ENCODE measurements at regions not wholly inside any gene's neighbourhood (a gene's known extent, or its start where the extent isn't known, plus 50 kb on each side); places are given as distances from the start of the nearest gene placed in this dataset.

DNA sequence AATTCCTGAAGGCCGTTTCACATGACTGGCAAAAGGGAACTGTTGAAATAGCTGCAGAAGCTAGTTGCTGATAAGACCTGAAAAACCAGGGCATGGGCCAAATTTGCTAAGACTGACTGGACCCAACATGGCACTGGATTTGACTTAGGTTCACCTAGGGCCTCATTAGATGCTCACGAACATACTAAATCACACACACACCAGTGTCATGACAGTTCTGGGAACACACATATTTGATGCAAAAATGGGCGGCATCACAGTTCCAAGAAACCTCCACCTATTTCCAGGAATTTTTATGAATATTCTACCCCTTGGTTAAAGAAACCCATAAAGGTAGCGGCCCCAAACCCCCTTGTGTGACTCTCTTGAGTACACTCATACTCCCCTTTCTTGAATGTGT, 99.6 kb upstream of the OBI1 start:
- H3K9me3 Mint-ChIP-seq = no peaks in the 10 kb centered on the region
- no peak overlapping the region for H3K27ac Mint-ChIP-seq
- no peaks in the 10 kb centered on the region for H3K36me3 Mint-ChIP-seq
- CTCF ChIA-PET = no interaction called here
- no peak for ATAC-seq
- no peak for DNase-seq (ENCODE audit: low spot score)
- H3K27me3 Mint-ChIP-seq (ENCODE audit: low read depth) = no peaks in the 10 kb centered on the region
- H3K4me1 Mint-ChIP-seq = peaks cover 14% of the 10 kb centered on the region
- TF ChIP-seq ZNF396 (CRISPR knock-in tag; IDR thresholded peaks at IDR 0.05; ENCODE audit: borderline replicate concordance) (no peak), ZBTB21 (CRISPR knock-in tag; IDR thresholded peaks at IDR 0.05; ENCODE audit: borderline replicate concordance) (no peak), NR3C1 (CRISPR knock-in tag; conservative IDR thresholded peaks at IDR 0.05; ENCODE audit: low read depth) (no peak)
- TF ChIP-seq, protein P1, sequence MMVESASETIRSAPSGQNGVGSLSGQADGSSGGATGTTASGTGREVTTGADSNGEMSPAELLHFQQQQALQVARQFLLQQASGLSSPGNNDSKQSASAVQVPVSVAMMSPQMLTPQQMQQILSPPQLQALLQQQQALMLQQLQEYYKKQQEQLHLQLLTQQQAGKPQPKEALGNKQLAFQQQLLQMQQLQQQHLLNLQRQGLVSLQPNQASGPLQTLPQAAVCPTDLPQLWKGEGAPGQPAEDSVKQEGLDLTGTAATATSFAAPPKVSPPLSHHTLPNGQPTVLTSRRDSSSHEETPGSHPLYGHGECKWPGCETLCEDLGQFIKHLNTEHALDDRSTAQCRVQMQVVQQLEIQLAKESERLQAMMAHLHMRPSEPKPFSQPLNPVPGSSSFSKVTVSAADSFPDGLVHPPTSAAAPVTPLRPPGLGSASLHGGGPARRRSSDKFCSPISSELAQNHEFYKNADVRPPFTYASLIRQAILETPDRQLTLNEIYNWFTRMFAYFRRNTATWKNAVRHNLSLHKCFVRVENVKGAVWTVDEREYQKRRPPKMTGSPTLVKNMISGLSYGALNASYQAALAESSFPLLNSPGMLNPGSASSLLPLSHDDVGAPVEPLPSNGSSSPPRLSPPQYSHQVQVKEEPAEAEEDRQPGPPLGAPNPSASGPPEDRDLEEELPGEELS (CRISPR knock-in tag; IDR thresholded peaks at IDR 0.05) = no peak
- POLR2A ChIA-PET = no interaction called here
- H3K4me3 Mint-ChIP-seq = no peak overlapping the region

DNA sequence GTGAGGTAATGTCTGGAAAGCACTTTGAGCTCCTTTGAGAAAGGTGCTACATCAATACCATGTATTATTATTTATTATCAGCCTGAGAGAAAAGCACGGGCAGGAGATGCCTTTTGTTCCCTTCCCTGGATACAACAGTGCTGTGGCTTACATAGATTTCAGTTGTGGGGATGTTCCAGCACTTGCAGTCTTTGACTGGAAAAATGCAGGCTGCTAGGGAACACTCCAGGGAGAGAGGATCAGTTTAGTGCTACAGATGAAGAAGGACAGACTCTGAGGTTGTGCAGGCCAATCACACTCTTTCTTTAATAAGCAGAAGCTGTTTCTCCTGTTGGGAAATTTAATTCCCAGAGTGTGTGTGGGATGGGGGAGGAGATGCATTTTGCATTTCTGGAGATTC, 94.5 kb upstream of the OBI1 start:
- POLR2A ChIA-PET = interaction anchor here (1.1 kb wide), 1 partner anchor 9 kb away, joined by 3 read pairs; no protein-coding TSS in a partner anchor
- ATAC-seq = peak; percentile 72

DNA sequence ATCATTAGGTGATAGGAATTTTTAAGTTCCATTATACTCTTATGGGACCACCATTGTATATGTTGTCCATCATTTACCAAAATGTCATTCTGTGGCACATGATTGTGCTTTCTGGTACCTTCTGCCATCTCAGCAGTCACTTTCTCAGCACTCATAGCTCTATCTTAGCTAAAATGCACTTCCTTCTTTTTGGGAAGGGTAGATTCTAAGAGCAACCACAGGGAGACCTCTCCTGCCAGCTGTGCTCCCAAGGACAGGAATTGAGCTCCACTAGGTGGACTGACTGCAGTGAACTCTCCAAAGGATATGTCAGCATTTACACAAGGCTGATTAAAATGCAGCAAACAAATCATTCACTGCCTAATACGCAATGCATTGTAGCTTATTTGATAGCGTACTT, 91.8 kb upstream of the OBI1 start:
- DNase-seq (ENCODE audit: low spot score) = no peak
- Mint-ChIP-seq H3K27ac (no peak overlapping the region), H3K27me3 (ENCODE audit: low read depth) (peaks cover 4% of the 10 kb centered on the region; the same call in 1 of the 2 replicates), H3K9me3 (no peaks in the 10 kb centered on the region), H3K36me3 (no peaks in the 10 kb centered on the region), H3K4me1 (peaks cover 15% of the 10 kb centered on the region), H3K4me3 (no peak overlapping the region)
- ChIA-PET CTCF (interaction anchor here (0.6 to 1.4 kb wide), 5 partner anchors 14 to 181 kb away, joined by 3 to 6 read pairs (median 4); partner anchors contain the start of gene OBI1), POLR2A (no interaction called here)
- peak; percentile 71 for ATAC-seq
- TF ChIP-seq NFE2L1 (CRISPR knock-in tag; IDR thresholded peaks at IDR 0.05) (no peak), FOXK1 (CRISPR knock-in tag; IDR thresholded peaks at IDR 0.05) (no peak), ATF1 (CRISPR knock-in tag; IDR thresholded peaks at IDR 0.05) (no peak), GRHL2 (CRISPR knock-in tag; IDR thresholded peaks at IDR 0.05; ENCODE audit: insufficient replicate concordance, severe bottlenecking) (no peak), ZNF263 (CRISPR knock-in tag; IDR thresholded peaks at IDR 0.05; ENCODE audit: low read depth) (no peak)
- TF ChIP-seq, protein P2, sequence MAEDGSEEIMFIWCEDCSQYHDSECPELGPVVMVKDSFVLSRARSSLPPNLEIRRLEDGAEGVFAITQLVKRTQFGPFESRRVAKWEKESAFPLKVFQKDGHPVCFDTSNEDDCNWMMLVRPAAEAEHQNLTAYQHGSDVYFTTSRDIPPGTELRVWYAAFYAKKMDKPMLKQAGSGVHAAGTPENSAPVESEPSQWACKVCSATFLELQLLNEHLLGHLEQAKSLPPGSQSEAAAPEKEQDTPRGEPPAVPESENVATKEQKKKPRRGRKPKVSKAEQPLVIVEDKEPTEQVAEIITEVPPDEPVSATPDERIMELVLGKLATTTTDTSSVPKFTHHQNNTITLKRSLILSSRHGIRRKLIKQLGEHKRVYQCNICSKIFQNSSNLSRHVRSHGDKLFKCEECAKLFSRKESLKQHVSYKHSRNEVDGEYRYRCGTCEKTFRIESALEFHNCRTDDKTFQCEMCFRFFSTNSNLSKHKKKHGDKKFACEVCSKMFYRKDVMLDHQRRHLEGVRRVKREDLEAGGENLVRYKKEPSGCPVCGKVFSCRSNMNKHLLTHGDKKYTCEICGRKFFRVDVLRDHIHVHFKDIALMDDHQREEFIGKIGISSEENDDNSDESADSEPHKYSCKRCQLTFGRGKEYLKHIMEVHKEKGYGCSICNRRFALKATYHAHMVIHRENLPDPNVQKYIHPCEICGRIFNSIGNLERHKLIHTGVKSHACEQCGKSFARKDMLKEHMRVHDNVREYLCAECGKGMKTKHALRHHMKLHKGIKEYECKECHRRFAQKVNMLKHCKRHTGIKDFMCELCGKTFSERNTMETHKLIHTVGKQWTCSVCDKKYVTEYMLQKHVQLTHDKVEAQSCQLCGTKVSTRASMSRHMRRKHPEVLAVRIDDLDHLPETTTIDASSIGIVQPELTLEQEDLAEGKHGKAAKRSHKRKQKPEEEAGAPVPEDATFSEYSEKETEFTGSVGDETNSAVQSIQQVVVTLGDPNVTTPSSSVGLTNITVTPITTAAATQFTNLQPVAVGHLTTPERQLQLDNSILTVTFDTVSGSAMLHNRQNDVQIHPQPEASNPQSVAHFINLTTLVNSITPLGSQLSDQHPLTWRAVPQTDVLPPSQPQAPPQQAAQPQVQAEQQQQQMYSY (CRISPR knock-in tag; IDR thresholded peaks at IDR 0.05) = no peak
- TF ChIP-seq, protein P3, sequence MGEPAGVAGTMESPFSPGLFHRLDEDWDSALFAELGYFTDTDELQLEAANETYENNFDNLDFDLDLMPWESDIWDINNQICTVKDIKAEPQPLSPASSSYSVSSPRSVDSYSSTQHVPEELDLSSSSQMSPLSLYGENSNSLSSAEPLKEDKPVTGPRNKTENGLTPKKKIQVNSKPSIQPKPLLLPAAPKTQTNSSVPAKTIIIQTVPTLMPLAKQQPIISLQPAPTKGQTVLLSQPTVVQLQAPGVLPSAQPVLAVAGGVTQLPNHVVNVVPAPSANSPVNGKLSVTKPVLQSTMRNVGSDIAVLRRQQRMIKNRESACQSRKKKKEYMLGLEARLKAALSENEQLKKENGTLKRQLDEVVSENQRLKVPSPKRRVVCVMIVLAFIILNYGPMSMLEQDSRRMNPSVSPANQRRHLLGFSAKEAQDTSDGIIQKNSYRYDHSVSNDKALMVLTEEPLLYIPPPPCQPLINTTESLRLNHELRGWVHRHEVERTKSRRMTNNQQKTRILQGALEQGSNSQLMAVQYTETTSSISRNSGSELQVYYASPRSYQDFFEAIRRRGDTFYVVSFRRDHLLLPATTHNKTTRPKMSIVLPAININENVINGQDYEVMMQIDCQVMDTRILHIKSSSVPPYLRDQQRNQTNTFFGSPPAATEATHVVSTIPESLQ (CRISPR knock-in tag; IDR thresholded peaks at IDR 0.05) = no peak

More for the DNA sequence above, 94.5 kb upstream of the OBI1 start:
- Mint-ChIP-seq H3K36me3 (no peaks in the 10 kb centered on the region), H3K27ac (no peak overlapping the region), H3K27me3 (ENCODE audit: low read depth) (peaks cover under 1% of the 10 kb centered on the region; the same call in 1 of the 2 replicates), H3K4me1 (peaks cover 15% of the 10 kb centered on the region), H3K9me3 (no peaks in the 10 kb centered on the region), H3K4me3 (no peak overlapping the region)
- TF ChIP-seq, protein P4, sequence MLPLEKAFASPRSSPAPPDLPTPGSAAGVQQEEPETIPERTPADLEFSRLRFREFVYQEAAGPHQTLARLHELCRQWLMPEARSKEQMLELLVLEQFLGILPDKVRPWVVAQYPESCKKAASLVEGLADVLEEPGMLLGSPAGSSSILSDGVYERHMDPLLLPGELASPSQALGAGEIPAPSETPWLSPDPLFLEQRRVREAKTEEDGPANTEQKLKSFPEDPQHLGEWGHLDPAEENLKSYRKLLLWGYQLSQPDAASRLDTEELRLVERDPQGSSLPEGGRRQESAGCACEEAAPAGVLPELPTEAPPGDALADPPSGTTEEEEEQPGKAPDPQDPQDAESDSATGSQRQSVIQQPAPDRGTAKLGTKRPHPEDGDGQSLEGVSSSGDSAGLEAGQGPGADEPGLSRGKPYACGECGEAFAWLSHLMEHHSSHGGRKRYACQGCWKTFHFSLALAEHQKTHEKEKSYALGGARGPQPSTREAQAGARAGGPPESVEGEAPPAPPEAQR (CRISPR knock-in tag; IDR thresholded peaks at IDR 0.05) = no peak
- TF ChIP-seq, protein P5, sequence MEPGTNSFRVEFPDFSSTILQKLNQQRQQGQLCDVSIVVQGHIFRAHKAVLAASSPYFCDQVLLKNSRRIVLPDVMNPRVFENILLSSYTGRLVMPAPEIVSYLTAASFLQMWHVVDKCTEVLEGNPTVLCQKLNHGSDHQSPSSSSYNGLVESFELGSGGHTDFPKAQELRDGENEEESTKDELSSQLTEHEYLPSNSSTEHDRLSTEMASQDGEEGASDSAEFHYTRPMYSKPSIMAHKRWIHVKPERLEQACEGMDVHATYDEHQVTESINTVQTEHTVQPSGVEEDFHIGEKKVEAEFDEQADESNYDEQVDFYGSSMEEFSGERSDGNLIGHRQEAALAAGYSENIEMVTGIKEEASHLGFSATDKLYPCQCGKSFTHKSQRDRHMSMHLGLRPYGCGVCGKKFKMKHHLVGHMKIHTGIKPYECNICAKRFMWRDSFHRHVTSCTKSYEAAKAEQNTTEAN (CRISPR knock-in tag; IDR thresholded peaks at IDR 0.05) = no peak
- no peak for TF ChIP-seq SP1 (CRISPR knock-in tag; conservative IDR thresholded peaks at IDR 0.05)
- no peak for TF ChIP-seq TEAD1 (CRISPR knock-in tag; IDR thresholded peaks at IDR 0.05)
- TF ChIP-seq NFE2L1 (CRISPR knock-in tag; IDR thresholded peaks at IDR 0.05) = no peak
- TF ChIP-seq ZNF138 (CRISPR knock-in tag; conservative IDR thresholded peaks at IDR 0.05) = no peak
- TF ChIP-seq EMX1 (CRISPR knock-in tag; IDR thresholded peaks at IDR 0.05) = no peak
- TF ChIP-seq, protein P6, sequence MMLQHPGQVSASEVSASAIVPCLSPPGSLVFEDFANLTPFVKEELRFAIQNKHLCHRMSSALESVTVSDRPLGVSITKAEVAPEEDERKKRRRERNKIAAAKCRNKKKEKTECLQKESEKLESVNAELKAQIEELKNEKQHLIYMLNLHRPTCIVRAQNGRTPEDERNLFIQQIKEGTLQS (CRISPR knock-in tag; conservative IDR thresholded peaks at IDR 0.05) = no peak
- no peak for TF ChIP-seq ATF1 (CRISPR knock-in tag; IDR thresholded peaks at IDR 0.05)
- TF ChIP-seq, protein P7, sequence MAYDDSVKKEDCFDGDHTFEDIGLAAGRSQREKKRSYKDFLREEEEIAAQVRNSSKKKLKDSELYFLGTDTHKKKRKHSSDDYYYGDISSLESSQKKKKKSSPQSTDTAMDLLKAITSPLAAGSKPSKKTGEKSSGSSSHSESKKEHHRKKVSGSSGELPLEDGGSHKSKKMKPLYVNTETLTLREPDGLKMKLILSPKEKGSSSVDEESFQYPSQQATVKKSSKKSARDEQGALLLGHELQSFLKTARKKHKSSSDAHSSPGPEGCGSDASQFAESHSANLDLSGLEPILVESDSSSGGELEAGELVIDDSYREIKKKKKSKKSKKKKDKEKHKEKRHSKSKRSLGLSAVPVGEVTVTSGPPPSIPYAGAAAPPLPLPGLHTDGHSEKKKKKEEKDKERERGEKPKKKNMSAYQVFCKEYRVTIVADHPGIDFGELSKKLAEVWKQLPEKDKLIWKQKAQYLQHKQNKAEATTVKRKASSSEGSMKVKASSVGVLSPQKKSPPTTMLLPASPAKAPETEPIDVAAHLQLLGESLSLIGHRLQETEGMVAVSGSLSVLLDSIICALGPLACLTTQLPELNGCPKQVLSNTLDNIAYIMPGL (CRISPR knock-in tag; IDR thresholded peaks at IDR 0.05) = no peak
- DNase-seq (ENCODE audit: low spot score) = no peak
- CTCF ChIA-PET = interaction anchor here (1.2 to 2.4 kb wide), 4 partner anchors 11 to 511 kb away, joined by 3 to 6 read pairs (median 4); no protein-coding TSS in a partner anchor
